Coronary artery (tissue), 2 donors: ENCODE measurements at regions not wholly inside any gene's neighbourhood (a gene's known extent, or its start where the extent isn't known, plus 50 kb on each side); places are given as distances from the start of the nearest gene placed in this dataset.

Experiments
- DNase-seq: peaks from one replicate; pipeline ENCODE4 v3.0.0-alpha.2; 2017; ENCODE audit warnings: low spot score
- H3K27ac ChIP-seq, 2 donors: fragments of 200-600 bp; sonication (generic); one replicate each; pipeline ENCODE4 v1.5.1; 2016 to 2019
- H3K4me3 ChIP-seq: fragments of 200-600 bp; sonication (generic); 2 replicates; pipeline ENCODE4 v1.5.1; 2016; ENCODE audit warnings: mild to moderate bottlenecking, moderate library complexity
- CTCF ChIP-seq: fragments of 200-600 bp; sonication (generic); IDR thresholded peaks from one replicate; pipeline ENCODE4 v1.5.1; 2019; ENCODE audit warnings: antibody characterized with exemption

- TF ChIP-seq CTCF: no peak
- Histone ChIP-seq H3K27ac (no peak overlapping the region), H3K4me3 (no peak overlapping the region)
- DNase-seq: no peak
Measured at GRCh38 chr14:65833267-65833880, 420.8 kb downstream of the FUT8 start.

GRCh38 chr14:65834051-65834450, 421.5 kb downstream of the FUT8 start:
- DNase-seq: no peak
- H3K27ac ChIP-seq: no peak overlapping the region
- TF ChIP-seq CTCF: no peak
- no peak overlapping the region for H3K4me3 ChIP-seq

GRCh38 chr14:65834812-65835211, 422.3 kb downstream of the FUT8 start:
- no peak overlapping the region for H3K27ac ChIP-seq
- DNase-seq: no peak
- no peak for TF ChIP-seq CTCF
- no peak overlapping the region for H3K4me3 ChIP-seq

GRCh38 chr14:65835501-65835900, 423.0 kb downstream of the FUT8 start:
- no peak for TF ChIP-seq CTCF
- Histone ChIP-seq H3K27ac (no peak overlapping the region), H3K4me3 (no peak overlapping the region)
- no peak for DNase-seq

- H3K4me3 ChIP-seq: no peak overlapping the region
- TF ChIP-seq CTCF: no peak
- no peak for DNase-seq
- no peak overlapping the region for H3K27ac ChIP-seq
Measured at GRCh38 chr14:65838565-65838964, 426.0 kb downstream of the FUT8 start.

- TF ChIP-seq CTCF: no peak
- no peak for DNase-seq
Measured at GRCh38 chr14:65840118-65840751, 427.7 kb downstream of the FUT8 start.

GRCh38 chr14:65840786-65841185, 428.3 kb downstream of the FUT8 start:
- TF ChIP-seq CTCF: no peak
- H3K4me3 ChIP-seq: no peak overlapping the region
- no peak overlapping the region for H3K27ac ChIP-seq
- no peak for DNase-seq

More at GRCh38 chr14:65840118-65840751, 427.7 kb downstream of the FUT8 start:
- no peak overlapping the region for H3K4me3 ChIP-seq
- no peak overlapping the region for H3K27ac ChIP-seq
